ENCODE measurements at regions not wholly inside any gene's neighbourhood (a gene's known extent, or its start where the extent isn't known, plus 50 kb on each side); places are given as distances from the start of the nearest gene placed in this dataset.

DNA sequence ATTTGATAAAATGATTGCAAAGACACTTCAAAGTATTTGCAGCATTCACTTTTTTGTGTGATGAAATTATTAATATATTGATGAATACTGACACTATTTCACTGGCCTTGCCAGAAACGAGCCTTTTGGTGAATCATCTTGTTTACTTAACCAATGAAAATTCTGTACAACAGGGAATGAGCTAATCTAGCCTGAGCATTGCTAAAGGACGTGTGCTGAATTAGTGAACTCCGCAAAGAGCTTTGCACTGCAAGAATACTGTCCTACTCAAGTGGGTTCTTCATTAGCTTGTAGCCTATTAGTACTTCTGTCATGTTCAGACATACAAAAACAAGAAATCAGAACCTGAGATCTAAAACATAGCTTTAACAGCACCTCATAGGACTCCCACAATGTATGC lies 172.0 kb upstream of the NRSN1 start:
- in situ Hi-C loops (cut with HindIII; ENCODE audit: extremely low pct_ligation_motif_present, low pct_unique_long_range_greater_than_20kb) (no loop called here), intact Hi-C loops (cut with micrococcal nuclease; ENCODE audit: unreplicated experiment) (no loop called here)
- Histone ChIP-seq H3K36me3 (replicated peaks in 1 of 2; ENCODE audit: control insufficient read depth in 1 of 2, insufficient read depth in 2 of 2, low read length in 2 of 2) (no peaks in the 10 kb centered on the region), H4K20me1 (ENCODE audit: insufficient read depth, low read length) (no peaks in the 10 kb centered on the region), H3K79me2 (ENCODE audit: insufficient read depth, low read length) (no peaks in the 10 kb centered on the region), H2AFZ (ENCODE audit: low read length) (no peak overlapping the region), H3K9ac (ENCODE audit: insufficient read depth, low read depth, low read length) (no peak overlapping the region), H3K4me2 (ENCODE audit: low read depth, low read length) (no peak overlapping the region), H3K4me1 (ENCODE audit: insufficient read depth, low read length) (no peaks in the 10 kb centered on the region), H3K27ac (ENCODE audit: extremely low read length, insufficient read depth, low read length) (no peak overlapping the region), H3K27me3 (ENCODE audit: control insufficient read depth in 1 of 2, insufficient read depth in 2 of 2, low read length in 2 of 2) (no peaks in the 10 kb centered on the region), H3K4me3 (replicated peaks in 1 of 3; ENCODE audit: insufficient read depth in 1 of 3, low read depth in 2 of 3, low read length in 3 of 3) (no peak overlapping the region), H3K9me3 (ENCODE audit: low read length) (no peaks in the 10 kb centered on the region)
- BruUV-seq (replicated peaks) = no TSS peak
- FAIRE-seq (no peak), DNase-seq (ENCODE audit: low spot score) (no peak), ATAC-seq (no peak)
- ChIA-PET CTCF (ENCODE audit: low intra/inter-chr PET ratio, low total read pairs) (no interaction called here), POLR2A (no interaction called here)
- no peak for TF ChIP-seq CEBPG (CRISPR knock-in tag; IDR thresholded peaks at IDR 0.05)
- no peak for TF ChIP-seq TMF1 (CRISPR knock-in tag; IDR thresholded peaks at IDR 0.05; ENCODE audit: low read depth)
- TF ChIP-seq ZNF383 (CRISPR knock-in tag; IDR thresholded peaks at IDR 0.05; ENCODE audit: borderline replicate concordance) = no peak
- WGBS (ENCODE audit: low lambda C conversion rate) = 39% methylated on average over 3 of the region's 3 CpGs

DNA sequence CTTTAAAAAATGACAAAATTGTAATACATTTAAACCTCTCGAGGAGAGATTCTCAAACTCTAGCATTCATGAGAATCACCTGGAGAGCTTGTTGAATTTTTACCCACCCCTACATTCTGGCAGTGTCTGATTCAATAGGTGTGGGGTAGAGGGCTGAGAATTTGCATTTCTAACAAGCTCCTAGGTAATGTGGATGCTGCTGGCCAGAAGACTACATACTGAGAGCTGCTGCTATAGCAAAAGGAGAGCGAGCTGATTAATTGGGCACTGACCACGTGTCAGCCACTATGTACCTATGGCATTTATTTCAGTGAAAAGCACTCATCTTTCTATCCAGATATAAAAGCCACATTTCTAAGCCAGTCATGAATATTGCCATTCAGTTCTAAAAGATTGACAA lies 169.0 kb upstream of the NRSN1 start:
- Histone ChIP-seq H3K9ac (ENCODE audit: insufficient read depth, low read depth, low read length) (no peak overlapping the region), H3K4me2 (ENCODE audit: low read depth, low read length) (no peak overlapping the region), H4K20me1 (ENCODE audit: insufficient read depth, low read length) (no peaks in the 10 kb centered on the region), H3K9me3 (ENCODE audit: low read length) (no peaks in the 10 kb centered on the region), H3K79me2 (ENCODE audit: insufficient read depth, low read length) (no peaks in the 10 kb centered on the region), H3K27me3 (ENCODE audit: control insufficient read depth in 1 of 2, insufficient read depth in 2 of 2, low read length in 2 of 2) (no peaks in the 10 kb centered on the region), H3K4me3 (replicated peaks in 1 of 3; ENCODE audit: insufficient read depth in 1 of 3, low read depth in 2 of 3, low read length in 3 of 3) (no peak overlapping the region), H3K36me3 (replicated peaks in 1 of 2; ENCODE audit: control insufficient read depth in 1 of 2, insufficient read depth in 2 of 2, low read length in 2 of 2) (no peaks in the 10 kb centered on the region), H2AFZ (ENCODE audit: low read length) (no peak overlapping the region), H3K4me1 (ENCODE audit: insufficient read depth, low read length) (no peaks in the 10 kb centered on the region), H3K27ac (ENCODE audit: extremely low read length, insufficient read depth, low read length) (no peak overlapping the region)
- ChIA-PET POLR2A (no interaction called here), CTCF (ENCODE audit: low intra/inter-chr PET ratio, low total read pairs) (no interaction called here)
- in situ Hi-C loops (cut with HindIII; ENCODE audit: extremely low pct_ligation_motif_present, low pct_unique_long_range_greater_than_20kb) (no loop called here), intact Hi-C loops (cut with micrococcal nuclease; ENCODE audit: unreplicated experiment) (no loop called here)
- FAIRE-seq (no peak), ATAC-seq (no peak), DNase-seq (ENCODE audit: low spot score) (no peak)
- TF ChIP-seq ELF3 (CRISPR knock-in tag; IDR thresholded peaks at IDR 0.05) (no peak), NR1H2 (CRISPR knock-in tag; IDR thresholded peaks at IDR 0.05; ENCODE audit: borderline replicate concordance, low read depth) (no peak), GATAD1 (CRISPR knock-in tag; IDR thresholded peaks at IDR 0.05) (no peak), ZNF230 (CRISPR knock-in tag; IDR thresholded peaks at IDR 0.05) (no peak), YEATS2 (CRISPR knock-in tag; IDR thresholded peaks at IDR 0.05; ENCODE audit: borderline replicate concordance) (no peak)
- TF ChIP-seq, protein P1, sequence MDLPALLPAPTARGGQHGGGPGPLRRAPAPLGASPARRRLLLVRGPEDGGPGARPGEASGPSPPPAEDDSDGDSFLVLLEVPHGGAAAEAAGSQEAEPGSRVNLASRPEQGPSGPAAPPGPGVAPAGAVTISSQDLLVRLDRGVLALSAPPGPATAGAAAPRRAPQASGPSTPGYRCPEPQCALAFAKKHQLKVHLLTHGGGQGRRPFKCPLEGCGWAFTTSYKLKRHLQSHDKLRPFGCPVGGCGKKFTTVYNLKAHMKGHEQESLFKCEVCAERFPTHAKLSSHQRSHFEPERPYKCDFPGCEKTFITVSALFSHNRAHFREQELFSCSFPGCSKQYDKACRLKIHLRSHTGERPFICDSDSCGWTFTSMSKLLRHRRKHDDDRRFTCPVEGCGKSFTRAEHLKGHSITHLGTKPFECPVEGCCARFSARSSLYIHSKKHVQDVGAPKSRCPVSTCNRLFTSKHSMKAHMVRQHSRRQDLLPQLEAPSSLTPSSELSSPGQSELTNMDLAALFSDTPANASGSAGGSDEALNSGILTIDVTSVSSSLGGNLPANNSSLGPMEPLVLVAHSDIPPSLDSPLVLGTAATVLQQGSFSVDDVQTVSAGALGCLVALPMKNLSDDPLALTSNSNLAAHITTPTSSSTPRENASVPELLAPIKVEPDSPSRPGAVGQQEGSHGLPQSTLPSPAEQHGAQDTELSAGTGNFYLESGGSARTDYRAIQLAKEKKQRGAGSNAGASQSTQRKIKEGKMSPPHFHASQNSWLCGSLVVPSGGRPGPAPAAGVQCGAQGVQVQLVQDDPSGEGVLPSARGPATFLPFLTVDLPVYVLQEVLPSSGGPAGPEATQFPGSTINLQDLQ (CRISPR knock-in tag; IDR thresholded peaks at IDR 0.05) = no peak
- TF ChIP-seq, protein P2, sequence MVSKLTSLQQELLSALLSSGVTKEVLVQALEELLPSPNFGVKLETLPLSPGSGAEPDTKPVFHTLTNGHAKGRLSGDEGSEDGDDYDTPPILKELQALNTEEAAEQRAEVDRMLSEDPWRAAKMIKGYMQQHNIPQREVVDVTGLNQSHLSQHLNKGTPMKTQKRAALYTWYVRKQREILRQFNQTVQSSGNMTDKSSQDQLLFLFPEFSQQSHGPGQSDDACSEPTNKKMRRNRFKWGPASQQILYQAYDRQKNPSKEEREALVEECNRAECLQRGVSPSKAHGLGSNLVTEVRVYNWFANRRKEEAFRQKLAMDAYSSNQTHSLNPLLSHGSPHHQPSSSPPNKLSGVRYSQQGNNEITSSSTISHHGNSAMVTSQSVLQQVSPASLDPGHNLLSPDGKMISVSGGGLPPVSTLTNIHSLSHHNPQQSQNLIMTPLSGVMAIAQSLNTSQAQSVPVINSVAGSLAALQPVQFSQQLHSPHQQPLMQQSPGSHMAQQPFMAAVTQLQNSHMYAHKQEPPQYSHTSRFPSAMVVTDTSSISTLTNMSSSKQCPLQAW (CRISPR knock-in tag; IDR thresholded peaks at IDR 0.05) = no peak
- TF ChIP-seq, protein P3, sequence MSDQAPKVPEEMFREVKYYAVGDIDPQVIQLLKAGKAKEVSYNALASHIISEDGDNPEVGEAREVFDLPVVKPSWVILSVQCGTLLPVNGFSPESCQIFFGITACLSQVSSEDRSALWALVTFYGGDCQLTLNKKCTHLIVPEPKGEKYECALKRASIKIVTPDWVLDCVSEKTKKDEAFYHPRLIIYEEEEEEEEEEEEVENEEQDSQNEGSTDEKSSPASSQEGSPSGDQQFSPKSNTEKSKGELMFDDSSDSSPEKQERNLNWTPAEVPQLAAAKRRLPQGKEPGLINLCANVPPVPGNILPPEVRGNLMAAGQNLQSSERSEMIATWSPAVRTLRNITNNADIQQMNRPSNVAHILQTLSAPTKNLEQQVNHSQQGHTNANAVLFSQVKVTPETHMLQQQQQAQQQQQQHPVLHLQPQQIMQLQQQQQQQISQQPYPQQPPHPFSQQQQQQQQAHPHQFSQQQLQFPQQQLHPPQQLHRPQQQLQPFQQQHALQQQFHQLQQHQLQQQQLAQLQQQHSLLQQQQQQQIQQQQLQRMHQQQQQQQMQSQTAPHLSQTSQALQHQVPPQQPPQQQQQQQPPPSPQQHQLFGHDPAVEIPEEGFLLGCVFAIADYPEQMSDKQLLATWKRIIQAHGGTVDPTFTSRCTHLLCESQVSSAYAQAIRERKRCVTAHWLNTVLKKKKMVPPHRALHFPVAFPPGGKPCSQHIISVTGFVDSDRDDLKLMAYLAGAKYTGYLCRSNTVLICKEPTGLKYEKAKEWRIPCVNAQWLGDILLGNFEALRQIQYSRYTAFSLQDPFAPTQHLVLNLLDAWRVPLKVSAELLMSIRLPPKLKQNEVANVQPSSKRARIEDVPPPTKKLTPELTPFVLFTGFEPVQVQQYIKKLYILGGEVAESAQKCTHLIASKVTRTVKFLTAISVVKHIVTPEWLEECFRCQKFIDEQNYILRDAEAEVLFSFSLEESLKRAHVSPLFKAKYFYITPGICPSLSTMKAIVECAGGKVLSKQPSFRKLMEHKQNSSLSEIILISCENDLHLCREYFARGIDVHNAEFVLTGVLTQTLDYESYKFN (CRISPR knock-in tag; conservative IDR thresholded peaks at IDR 0.05) = no peak
- 1% methylated on average over 3 of the region's 3 CpGs for WGBS (ENCODE audit: low lambda C conversion rate)
- no TSS peak for BruUV-seq (replicated peaks)

Measured in HepG2 (cell line).